Choroid plexus epithelial cell (primary cell): ENCODE measurements at regions not wholly inside any gene's neighbourhood (a gene's known extent, or its start where the extent isn't known, plus 50 kb on each side); places are given as distances from the start of the nearest gene placed in this dataset.
A peak's percentile ranks its signal among the peaks of the same experiment; 100 is the strongest.

Experiments
- DNase-seq: peaks from one replicate; pipeline ENCODE4 v3.0.0-alpha.2; 2010; ENCODE audit warnings: low read depth
- H3K4me3 ChIP-seq: 2 replicates; pipeline ENCODE4 v1.5.1; 2011; ENCODE audit warnings: low read depth, mild to moderate bottlenecking, control low read depth, low read length, moderate library complexity
- TF ChIP-seq, protein P1 (sequence below): conservative IDR thresholded peaks from 2 replicates; pipeline ENCODE4 v1.5.1; 2011; ENCODE audit warnings: low read depth, mild to moderate bottlenecking, control low read depth, inconsistent platforms, low read length, moderate library complexity

DNA sequence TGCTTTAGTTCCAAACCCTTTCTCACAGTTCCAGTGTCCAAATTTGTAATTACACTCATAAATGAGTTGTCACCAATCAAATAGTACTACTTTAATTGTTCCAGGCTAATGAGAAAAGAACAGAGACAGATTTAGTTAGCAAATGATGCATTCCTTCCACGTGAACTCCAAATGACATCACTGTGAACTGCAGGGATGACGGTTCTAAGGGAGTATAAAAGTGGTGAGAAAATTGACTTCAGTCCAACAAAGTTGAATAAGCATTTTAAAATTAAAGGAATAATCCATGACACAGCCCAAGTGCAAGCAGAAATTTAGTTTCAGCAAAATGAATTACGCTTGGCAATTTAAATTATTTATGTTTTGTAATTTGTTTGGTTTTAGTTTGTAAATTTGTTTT is 102.0 kb upstream of the LRATD1 start:
- TF ChIP-seq, protein P1, sequence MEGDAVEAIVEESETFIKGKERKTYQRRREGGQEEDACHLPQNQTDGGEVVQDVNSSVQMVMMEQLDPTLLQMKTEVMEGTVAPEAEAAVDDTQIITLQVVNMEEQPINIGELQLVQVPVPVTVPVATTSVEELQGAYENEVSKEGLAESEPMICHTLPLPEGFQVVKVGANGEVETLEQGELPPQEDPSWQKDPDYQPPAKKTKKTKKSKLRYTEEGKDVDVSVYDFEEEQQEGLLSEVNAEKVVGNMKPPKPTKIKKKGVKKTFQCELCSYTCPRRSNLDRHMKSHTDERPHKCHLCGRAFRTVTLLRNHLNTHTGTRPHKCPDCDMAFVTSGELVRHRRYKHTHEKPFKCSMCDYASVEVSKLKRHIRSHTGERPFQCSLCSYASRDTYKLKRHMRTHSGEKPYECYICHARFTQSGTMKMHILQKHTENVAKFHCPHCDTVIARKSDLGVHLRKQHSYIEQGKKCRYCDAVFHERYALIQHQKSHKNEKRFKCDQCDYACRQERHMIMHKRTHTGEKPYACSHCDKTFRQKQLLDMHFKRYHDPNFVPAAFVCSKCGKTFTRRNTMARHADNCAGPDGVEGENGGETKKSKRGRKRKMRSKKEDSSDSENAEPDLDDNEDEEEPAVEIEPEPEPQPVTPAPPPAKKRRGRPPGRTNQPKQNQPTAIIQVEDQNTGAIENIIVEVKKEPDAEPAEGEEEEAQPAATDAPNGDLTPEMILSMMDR, result no peak

DNA sequence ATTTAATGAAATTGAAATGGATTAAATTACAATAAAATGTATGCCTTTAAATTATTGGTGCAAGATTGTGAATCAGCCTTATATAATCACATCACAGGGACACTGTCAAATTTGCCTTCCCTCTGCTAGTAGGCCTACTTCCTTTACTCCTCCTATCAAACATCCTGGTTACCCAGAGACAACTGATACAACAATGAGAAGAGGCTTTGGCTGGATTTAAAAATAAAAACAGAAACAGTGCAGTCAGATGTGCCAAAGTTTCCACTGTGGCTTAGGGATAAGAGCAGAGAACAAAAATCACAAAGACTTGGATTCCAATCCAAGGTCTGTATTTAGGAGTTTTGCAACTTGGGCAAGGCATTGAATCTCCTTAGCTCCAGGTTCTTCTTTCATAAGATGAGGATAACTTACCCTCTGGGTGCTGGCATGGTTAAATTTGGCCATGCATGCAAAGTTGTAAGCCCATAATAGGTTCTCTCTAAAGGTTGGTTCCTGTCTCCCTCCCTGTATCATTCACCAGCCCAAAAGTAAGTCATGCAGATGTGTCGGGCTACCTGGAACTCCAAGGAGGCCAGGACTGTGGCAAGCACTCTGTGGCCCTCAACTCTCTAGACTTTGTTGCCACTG is 99.3 kb upstream of the LRATD1 start:
- H3K4me3 ChIP-seq, result no peak overlapping the region
- no peak for DNase-seq
- TF ChIP-seq, protein P1, result no peak

More for the DNA sequence above, 102.0 kb upstream of the LRATD1 start:
- H3K4me3 ChIP-seq, result no peak overlapping the region
- DNase-seq, result peak; percentile 9

DNA sequence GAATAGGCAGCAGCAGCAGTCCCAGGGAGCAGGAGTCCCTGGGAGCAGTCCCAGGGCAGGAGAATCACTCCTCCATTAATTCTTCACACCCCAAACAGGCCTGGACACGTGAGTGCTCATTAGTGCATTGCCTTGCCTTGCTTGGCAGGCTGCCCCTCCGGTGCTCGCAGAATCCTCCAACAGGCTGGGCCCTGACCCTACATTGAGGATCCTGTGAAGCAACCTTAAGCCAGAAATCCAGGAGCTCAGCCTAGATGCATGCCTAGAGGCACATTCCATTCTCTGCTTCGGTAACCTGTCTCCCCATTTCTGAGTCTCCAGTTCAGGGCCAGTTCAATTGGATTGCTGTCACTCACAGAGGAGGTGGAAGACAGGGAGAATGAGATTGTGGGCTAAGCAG is 97.4 kb upstream of the LRATD1 start:
- H3K4me3 ChIP-seq, result no peak overlapping the region
- TF ChIP-seq, protein P1, result no peak
- DNase-seq, result no peak

DNA sequence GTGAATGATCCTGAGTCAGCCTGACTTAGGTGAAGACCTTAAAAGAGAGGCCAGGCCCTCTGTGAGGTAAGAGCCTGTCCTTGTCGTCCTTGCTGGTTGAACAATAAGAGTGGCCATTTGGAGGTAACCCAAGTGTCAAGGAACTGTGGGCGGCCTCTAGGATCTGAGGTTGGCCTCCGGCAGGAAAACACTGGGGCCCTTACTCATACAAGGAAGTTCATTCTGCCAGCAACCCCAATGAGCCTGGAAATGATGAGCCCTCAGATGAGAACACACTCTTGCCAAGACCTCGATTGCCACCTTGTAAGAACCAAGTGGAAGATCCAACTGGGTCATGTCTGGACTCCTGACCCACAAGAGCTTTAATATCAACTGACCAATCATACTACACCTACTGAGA is 95.5 kb upstream of the LRATD1 start:
- H3K4me3 ChIP-seq, result no peak overlapping the region
- TF ChIP-seq, protein P1, result no peak
- no peak for DNase-seq

DNA sequence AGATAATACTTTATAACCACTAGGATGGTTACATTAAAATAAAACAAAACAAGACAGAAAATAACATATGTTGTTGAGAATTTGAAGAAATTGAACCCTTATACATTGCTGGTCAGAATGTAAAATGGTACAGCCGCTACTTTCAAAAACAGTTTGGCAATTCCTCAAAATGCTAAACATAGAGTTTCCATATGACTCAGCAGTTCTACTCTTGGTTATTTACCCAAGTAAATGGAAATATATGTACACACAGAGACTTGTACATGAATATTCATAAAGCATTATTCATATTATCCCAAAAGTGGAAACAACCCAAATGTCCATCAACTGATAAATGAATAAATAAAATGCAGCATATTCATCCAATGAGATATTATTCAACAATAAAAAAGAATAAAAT is 92.5 kb upstream of the LRATD1 start:
- peak; percentile 9 for DNase-seq
- H3K4me3 ChIP-seq, result no peak overlapping the region
- TF ChIP-seq, protein P1, result no peak

DNA sequence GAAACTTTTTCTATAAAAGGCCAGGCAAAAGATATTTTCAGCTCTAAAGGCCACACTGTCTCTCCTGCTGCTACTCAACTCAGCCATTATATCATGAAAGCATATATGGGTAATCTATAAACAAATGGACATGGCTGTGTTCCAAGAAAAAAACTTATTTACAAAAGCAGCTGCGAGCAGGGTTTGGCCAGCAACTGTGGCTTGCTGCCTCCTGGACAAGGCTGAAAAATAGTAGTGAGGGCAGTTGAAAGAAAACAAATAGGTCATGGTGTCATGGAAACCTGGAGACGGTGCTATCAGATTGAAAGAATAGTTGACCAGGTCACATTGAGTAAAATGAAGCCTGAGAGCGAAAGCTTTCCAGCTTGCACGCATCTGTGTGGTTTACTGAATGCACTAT is 89.2 kb upstream of the LRATD1 start:
- TF ChIP-seq, protein P1, result no peak
- DNase-seq, result peak; percentile 30
- no peak overlapping the region for H3K4me3 ChIP-seq

DNA sequence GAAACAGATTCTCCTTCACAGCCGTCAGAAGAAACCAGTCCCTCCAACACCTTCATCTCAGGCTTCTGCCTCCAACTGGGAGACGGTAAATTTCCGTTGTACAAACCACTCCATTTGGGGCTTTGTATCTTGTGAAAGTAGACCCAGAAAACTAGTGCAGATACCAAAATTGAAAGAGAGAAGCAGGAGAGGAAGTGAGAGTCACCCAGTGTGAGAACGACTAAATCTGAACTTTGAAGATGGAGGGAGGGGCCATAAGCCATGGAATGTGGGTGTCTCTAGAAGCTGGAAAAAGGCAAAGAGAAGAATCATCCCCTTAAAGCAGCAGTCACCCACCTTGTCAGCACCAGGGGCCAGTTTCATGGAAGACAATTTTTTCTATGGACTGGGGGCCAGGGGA is 88.3 kb upstream of the LRATD1 start:
- H3K4me3 ChIP-seq, result no peak overlapping the region
- TF ChIP-seq, protein P1, result no peak
- DNase-seq, result no peak
